ENCODE measurements at regions not wholly inside any gene's neighbourhood (a gene's known extent, or its start where the extent isn't known, plus 50 kb on each side); places are given as distances from the start of the nearest gene placed in this dataset.

- TF ChIP-seq CTCF (IDR thresholded peaks at IDR 0.05) (no peak), POLR2AphosphoS5 (IDR thresholded peaks at IDR 0.05) (no peak), POLR2A (IDR thresholded peaks at IDR 0.05) (no peak)
Measured at GRCh38 chr15:72861354-72861910, 77.9 kb upstream of the ADPGK start.

All from prostate gland (tissue), 2 donors.